Amniotic stem cell (primary cell): ENCODE measurements at regions not wholly inside any gene's neighbourhood (a gene's known extent, or its start where the extent isn't known, plus 50 kb on each side); places are given as distances from the start of the nearest gene placed in this dataset.
"Not testable (repeated sequence)": the region's sequence is repeated elsewhere in the genome, so short reads cannot be mapped to it uniquely, and the experiment has no call there.

Experiments used
- DNase-seq: peaks from one replicate; lab custom pipeline; 2025; lab: John Stamatoyannopoulos, UW

DNA sequence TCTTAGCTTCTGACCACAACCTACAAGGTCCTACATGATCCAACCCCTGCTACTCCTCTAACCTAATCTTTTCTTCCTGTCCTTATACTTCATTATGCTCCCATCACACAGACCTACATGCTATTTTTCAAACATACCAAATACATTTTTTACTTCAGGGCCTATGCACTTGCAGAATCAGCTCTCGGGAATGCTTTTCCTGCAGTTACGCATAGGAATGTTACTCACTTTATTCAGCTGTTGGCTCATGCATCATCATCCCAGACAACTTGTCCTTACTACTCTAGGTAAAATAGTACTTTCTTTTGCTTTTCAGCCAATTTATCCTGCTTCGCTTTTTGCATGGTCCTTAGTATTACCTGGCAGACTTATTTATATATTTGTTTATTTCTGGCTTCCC lies 105.6 kb downstream of the OXSM start:
- DNase-seq = no peak

DNA sequence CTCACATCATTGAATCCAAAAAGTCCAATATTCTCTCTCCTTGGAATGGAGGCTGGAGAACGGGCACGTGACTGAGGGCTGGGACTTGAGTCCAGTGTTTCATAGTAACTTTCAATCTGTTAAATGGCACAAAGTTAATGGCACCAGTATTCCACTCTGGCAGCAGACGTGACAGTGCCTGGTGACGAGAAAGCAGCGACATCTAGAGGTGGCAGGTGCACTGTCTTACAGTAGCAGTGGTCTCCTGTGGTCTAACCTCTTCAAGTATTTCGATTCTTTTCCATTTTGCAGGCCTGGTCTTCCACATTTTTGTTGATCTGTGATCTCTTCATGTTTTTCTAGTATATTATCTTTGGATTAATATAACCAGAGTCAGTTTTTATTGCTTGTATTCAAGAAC lies 107.1 kb downstream of the OXSM start:
- DNase-seq = no peak

DNA sequence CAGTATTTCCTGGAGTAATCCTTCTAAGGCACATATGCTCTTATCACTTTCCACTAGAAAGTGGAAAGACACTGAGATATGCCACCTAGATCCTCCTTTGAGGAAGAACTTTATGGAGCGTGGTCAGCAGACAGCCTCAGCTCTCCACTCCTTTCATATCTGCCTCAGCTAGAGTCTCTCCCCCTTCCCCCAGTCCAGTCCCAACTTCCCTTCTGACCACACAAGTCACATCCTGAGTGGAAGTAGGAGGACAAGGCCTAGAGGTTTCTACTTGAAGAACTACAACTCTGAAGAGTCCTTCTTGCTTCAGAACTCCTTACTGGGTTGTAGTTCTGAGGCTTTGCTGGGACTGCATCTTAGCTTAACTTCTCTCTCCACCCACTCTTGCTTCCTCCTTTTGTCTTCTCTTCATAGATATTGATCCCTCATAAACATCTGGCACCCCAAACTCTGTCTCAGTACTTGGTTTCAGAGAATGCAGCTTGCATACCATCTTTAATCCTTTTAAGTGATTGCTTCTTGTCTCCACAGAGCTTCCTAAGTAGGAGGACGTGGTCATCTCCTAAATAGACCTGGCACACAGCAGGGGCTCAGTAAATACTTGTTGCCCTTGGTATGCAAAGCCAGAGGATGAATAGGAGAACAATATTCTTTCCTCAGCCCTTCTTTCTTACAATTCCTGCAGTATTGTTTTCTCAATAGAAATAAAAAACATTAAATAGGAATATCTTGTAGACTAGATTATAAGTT lies 109.6 kb downstream of the OXSM start:
- no peak for DNase-seq

DNA sequence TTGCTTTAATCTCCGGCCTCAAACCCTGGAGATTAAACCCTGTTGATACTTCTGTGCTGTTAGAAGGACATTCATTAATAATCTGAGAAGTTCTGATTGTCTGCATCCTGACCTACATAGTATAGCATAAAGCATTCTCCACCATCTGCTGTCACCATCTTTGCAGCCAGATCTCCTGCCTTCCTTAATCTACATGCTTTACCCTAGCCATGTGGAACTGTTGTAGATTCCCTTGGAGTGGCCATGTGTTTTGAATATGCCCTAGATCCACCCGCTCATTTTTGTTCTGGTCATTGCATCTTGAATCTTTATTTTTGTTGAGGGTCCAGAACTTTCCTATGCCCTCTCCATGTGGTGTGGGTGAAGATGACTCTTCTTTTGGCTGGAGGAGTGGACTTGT lies 110.3 kb downstream of the OXSM start:
- DNase-seq = no peak

DNA sequence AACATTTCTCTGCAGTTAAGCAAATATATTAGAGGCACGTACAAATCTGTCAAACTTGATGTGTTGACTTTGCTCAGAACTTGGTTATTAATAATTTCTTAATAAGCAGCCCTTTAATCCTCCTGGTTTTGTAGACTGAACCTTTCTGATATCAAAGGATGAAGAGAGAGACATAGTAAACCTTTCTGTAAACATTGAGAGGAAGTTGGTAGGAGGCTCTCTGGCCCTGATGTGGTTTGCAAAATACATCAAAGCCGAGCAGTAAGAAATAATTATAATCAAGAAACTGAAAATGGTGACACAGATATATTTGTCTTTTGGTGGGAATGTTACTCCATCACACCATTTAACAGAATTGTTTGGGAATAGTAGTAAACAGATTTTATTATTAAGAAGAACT lies 111.9 kb downstream of the OXSM start:
- no peak for DNase-seq

DNA sequence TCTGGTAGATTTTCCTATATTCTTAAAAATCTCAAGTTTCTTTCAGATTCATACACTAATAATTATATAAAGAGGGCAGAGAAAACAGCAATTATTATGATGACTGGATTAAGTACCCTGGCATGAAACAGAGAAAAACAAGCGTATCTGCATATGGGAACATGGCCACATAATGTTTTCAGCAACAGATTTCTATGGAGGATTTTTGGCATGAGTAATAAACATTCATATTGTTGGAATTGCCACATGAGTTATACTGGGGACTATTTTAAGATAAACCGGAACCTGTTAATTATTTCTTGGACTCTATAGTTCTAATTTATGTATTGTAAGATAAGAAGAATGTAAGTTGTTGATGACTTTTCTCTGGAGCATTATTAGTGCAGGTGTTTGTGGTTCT lies 112.7 kb downstream of the OXSM start:
- no peak for DNase-seq

DNA sequence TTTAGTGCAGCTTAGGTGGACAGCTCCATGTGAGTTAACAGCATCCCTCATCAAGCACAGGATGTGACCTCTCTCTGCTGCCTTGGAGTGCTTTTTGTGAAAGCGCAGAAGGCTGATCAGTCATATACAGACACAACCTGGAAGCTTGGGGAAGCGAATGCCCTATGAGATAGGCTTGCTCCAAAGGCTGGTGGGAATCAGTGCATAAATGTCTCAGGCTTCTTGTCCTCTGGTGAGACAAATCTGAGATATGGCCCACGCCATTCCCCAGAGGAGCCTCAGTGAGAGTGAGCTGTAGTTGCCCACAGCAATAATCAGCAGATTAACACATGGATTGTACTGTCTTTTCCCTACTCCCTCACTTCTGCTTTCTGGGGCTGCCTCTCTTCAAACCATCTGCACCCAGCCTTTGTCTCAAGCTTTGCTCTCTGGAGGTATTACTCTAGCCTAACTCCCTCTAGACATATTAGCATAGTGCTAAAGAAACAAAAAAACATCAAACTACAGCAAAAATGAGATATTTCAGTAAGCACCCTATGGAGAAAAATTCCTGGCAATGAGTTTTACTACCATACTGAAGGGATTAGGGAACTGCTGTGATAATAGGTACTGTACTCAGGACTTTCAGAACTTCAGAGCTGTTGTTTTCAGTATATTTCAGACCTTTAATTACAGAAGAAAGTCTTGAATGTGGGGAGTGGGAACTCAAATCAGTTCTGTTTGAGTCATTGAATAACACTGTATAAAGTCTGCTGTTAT lies 113.7 kb downstream of the OXSM start:
- DNase-seq = no peak

DNA sequence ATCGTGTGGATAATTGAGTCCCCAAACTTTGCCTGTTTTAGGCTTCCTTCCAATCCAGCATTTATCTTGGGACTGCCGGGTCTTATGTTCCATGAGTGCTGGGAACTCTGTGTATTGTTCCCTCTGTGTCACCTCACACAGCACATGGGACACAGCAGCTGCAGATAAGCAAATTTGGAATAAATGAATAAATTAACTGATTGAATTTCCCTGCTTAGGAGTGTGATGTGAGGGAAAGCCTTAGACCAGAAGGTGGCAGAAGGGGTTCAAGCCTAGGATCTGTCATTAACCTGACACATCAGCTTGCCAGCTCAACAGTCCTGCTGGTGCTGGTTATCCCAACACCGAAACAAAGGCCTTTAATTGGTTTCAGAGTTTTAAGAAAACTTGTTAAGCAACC lies 114.3 kb downstream of the OXSM start:
- DNase-seq = no peak

DNA sequence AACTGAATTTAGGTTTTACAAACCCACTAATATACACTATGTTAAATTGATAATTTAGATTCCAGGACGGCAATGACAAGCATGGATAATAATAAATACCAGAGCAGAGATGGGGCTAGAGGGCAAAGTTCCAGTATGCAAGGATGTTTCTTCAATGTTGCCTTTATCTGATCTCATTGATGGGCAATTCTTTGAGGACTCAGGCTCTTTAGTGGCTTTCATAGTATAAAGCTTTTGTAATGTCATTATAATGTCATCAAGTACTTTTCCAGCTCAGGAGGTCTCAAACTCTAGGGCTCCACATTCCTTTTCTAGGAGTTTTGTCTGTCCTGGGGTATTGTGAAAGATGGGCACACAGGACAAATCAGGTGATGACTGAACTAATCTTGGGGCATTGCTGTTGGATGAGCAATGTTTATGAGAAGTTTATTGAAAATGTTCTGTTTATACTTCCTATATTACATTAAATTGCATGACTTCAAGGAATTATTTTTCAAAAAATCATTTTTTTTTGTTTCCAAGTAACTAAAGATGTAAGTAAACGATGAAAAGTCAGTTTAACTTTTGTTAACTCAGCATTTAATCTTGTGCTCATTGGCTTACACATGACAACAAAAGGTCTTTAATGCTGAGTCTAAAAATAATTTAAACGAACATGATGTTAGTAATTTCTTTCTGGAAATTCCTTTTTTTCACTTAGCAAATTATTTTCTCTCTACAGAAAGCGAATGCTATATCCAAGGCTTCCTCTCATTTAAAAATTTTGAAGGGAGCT lies 116.4 kb downstream of the OXSM start:
- DNase-seq = no peak

DNA sequence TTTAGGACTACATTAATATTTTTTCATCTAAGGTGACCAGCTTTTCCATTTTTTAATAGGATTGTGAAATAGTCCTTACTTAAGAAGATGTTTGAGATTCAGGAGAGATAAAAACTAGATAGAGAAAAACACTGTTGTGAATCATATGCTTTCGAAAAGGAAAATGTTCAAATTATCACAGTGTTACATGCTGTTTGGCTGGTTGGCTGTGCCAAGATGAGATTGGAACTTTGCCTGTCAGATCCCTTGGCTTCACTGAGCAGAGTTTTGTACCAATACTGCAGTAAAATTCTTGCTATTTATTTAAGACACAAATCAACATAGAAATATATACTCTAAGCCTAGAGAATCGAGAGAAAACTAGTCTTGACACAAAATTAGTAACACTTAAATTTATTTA lies 117.2 kb downstream of the OXSM start:
- DNase-seq = no peak

DNA sequence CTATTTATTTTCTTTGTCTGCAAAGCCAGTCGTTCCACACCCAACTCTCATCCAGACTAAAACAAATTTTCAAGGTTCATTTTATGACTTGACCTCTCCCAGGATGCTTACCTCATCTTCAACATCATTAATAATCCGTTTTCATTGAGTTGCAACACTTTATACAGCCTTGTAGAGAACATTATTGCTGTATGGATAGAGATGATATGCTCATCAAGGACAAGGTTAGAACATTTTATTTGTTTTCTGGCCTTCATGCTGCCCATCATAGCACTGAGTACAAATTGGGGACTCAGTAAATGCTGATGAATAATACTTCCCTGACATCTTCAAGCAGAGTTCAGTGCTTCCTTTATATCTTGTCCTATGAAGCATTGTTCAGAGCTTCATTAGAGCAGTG lies 120.2 kb downstream of the OXSM start:
- DNase-seq = no peak

DNA sequence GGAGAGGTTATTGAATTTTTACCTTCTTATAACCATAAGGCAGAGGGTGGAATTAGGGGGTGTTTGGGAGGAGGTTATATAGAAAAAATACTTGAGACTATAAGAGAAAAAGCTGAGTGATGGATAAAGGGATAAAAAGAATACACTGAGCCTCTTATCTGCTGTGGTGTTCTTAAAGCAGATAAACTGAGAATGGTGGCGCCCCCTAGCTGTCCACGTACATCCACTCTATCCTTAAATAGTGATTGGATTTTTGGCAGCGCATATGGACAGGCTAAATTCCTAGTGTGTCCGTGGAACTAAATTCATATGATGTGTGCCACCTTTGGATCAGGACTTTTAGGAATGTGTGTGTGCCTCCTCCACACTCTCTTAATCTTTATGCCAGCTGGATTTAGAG lies 121.1 kb downstream of the OXSM start:
- DNase-seq = no peak

DNA sequence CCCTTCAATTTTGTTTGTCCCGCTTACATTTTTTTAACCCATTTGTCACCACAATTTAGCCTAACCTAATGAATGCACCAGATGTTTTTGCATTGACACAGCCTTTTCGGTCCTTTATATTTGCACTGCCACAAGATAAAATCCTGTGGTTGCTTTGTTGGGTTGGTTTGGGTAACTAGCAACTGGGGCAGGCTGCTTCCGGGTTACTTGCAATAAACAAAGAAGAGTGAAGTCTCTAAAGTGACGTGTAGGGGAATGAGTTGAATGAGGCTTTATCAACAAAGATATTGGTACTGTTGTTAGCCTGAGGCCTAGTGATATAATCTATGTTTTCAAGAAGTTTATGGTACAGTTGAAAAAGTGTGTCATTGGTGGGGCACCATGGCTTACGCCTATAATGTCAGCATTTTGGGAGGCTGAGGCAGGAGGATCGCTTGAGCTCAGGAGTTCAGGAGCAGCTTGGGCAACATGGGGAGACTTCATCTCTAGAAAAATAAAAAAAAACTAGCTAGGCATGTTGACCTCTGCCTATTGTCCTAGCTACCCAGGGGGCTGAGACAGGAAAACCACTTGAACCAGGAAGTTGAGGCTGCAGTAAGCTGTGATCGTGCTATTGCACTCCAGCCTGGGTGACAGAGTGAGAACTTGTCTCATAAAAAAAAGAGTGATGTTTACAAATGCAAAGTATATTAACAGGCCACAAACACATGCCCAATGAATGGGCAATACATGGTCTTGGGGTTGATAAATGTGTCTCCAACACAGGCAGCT lies 121.8 kb downstream of the OXSM start:
- DNase-seq = no peak

DNA sequence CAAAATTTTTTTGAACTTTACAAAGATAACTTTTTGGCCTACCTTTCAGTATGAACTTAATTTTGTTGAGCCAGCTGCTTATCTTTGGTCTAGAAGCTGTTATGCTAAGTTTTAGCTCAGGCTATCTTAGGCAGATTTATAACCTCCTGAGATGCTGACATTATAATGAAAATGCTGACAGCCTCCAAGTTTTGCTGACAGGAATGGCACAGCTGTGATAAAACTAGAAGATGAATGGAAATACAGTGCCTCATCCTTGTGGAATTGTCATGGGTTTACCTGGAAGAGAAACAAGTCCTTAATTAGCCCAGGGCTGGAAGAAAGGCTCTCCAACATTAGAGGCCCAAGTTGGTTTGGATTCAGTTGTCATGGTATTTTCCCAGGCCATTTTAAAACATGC lies 123.3 kb downstream of the OXSM start:
- no peak for DNase-seq

DNA sequence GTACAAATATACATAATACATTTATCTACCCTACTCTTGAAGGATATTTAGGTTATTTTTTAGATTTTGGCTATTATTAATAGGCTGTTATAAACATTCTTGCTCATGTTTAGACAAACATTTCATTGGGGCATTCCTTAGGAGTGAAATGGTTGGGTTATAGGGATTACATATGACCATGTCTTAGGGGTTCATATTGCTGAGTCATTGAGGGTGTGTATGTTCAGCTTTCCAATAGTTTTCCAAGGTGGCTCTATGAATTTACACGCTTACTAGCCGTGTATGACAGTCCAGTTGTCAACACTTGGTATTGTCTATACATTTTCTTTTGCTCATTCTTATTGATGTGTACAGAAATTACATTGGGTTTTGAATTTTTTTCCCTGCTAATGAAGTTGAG lies 125.8 kb downstream of the OXSM start:
- no peak for DNase-seq

DNA sequence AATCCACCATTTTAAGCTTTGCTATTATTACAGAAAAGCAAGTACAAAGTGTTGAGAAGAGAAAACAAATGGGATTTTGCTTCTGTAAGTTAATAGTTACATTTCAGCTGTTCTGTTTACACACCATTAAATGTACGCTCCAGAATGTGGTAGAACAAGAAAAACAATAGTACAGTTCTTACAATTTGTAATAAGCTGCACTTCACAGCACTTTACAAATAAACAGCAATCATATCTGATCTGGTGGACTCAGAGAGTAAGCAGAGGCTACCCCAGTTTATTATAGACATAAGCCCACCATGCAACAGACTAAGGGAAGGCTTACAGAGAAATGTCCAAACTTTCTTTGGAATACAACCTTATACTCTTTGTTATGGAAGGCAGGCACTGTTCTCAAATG lies 126.4 kb downstream of the OXSM start:
- no peak for DNase-seq

DNA sequence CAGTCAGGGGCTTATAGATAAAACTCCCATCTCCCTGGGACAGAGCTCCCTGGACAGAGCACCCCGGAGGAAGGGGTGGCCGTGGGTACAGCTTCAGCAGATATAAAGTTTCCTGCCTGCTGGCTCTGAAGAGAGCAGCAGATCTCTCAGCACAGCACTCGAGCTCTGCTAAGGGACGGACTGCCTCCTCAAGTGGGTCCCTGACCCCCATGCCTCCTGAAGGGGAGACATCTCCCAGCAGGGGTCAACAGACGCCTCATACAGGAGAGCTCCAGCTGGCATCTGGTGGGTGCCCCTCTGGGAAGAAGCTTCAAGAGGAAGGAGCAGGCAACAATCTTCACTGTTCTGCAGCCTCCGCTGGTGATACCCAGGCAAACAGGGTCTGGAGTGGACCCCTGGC lies 142.1 kb downstream of the OXSM start:
- DNase-seq = not testable (repeated sequence)

DNA sequence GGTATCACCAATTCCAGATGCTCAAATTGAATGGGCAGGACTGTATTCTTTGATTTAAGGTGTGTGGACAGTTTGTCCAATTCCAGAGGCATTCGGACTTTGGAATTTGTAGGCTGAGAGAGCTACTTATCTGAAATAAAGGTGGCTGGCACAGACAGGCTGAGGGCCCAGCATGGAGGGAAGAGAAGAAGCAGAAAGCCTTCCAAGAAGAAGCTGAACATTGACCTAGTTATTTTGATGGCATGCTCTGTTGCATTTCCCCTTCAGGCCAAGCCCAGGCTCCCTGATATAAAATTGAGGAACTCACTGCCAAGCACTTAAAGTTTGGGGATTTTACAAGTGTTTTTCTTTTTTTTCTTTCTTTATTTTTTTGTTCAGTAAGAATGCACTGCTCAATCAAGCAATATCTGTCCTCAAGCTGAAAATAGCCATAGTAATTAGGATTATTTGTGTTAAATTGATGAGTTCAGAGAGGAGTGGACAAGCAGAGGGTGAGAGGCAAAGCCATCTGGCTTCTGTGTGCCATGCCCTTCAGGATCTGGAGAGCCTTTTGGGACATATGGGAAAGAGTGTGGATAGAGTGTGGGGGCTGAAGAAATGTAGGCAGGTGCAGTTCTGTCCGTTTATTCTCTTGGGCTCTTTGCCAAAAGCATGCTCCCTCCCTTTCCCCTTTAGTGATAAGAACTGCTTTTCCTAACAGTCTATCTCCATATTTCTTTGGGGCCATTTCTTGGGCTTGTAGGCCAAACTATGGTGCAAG lies 148.9 kb downstream of the OXSM start:
- DNase-seq = no peak

DNA sequence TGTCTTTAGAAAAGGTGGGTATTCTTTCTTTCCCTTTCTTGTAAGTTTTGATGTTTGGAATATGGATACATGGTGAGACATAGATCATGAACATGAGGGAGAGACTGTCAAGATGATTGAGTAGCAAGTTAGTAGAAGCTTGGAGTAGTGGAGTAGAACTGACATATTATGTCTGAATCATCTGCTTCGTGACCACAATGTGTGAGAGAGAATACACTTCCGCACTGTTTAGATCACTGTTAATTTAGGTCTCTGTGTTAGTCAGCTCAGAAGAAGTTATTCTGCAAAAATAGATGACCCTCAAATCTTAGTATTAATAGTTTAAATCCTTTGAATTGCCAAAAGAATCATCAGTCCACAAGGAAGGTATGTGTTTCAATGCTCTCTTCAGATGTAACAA lies 151.0 kb downstream of the OXSM start:
- DNase-seq = no peak

DNA sequence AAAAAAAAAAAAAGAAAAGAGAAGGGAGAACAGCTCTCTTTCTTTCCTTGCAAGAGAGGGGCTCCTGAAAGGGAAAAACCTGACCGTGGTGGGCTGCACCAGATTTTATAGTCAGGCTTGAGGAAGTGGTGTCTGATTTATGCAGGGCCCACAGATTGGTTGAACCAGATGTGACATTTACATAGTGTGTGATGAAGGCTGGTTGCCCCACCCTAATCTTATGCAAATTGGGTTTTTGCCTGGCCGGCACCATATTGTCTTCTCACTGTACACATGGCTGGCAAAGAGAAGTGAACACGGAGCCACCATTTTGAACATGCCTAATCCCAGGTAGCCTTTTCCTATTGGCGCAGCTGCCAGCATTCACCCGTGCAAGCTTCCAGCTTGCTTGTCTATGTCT lies 154.4 kb downstream of the OXSM start:
- DNase-seq = no peak

DNA sequence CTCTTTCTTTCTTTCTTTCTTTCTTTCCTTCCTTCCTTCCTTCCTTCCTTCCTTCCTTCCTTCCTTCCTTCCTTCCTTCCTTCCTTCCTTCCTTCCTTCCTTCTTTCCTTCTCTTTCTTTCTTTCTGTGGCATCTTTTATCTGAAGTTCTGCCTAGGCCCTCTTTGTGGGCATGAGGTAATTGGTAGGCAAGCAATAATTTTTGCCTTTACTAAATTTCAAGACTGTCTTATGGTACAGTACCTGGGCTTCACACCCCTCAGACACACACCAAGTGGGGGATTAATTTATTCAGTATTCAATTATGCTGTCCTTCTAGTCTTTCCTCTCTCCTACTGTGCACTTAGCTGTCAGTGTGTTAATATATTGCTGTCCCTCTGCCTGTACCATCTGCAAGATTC lies 155.5 kb downstream of the OXSM start:
- no peak for DNase-seq

DNA sequence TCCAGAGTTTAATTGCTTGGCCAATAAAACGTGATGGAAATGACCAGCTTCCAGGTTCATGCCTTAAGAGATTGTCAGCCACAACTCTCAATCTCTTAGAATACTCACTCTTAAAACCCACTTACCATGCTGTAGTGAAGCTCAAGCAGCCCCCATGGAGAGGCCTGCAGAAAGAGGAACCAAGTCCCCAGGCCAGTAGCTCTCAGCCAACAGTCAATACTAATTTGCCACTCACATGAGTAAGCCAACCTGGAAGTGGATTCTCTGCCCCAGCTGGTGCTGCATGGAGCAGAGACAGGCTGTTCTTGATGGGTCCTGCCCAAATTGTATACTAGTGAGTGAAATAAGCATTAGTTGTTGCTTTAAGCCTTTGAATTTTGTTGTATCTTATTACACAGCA lies 155.9 kb downstream of the OXSM start:
- no peak for DNase-seq
